HCT116 (cell line): ENCODE measurements at regions not wholly inside any gene's neighbourhood (a gene's known extent, or its start where the extent isn't known, plus 50 kb on each side); places are given as distances from the start of the nearest gene placed in this dataset.

Experiments used
- ATAC-seq: fragments of 200-7000 bp; cut with Tn5 transposase; 2 replicates; pipeline ENCODE4 v1.9.1; 2020; ENCODE audit warnings: mild to moderate bottlenecking, moderate library complexity
- BruUV-seq: library from RNA; stranded (reverse); fragments of 400-500 nt; replicated peaks from 2 replicates; lab custom pipeline; 2021; lab: Mats Ljungman, UMichigan
- CTCF ChIA-PET: fragments of 300-600 bp; sonication (Branson Sonifier 250); formaldehyde crosslinking; loops from one replicate; lab custom pipeline; 2021; ENCODE audit warnings: antibody characterized with exemption; lab: Charles Lee
- POLR2A ChIA-PET: fragments of 300-600, 350-600 bp; sonication (Branson Sonifier 250); formaldehyde crosslinking; loops from one replicate; lab custom pipeline; 2021; ENCODE audit warnings: antibody characterized with exemption; lab: Charles Lee
- RAD21 ChIA-PET, 2 experiments: fragments of 300-600 bp; sonication (Branson Sonifier 250); formaldehyde crosslinking; loops; one replicate each; lab custom pipeline; 2023; ENCODE audit warnings: low total read pairs in 2 of 2; ENCODE audit not compliant: uncharacterized antibody in 2 of 2, unreplicated experiment in 2 of 2, low non-redundant PET in 1 of 2; lab: Charles Lee
- DNase-seq: peaks from one replicate; pipeline ENCODE4 v3.0.0-alpha.2; 2010; ENCODE audit warnings: low read depth, low spot score
- H2AFZ ChIP-seq: fragments of 200-600 bp; shearing (Covaris generic), sonication (generic); 2 replicates; pipeline ENCODE4 v1.6.1; 2017; ENCODE audit warnings: low read depth, mixed run types, mixed read lengths, antibody characterized with exemption, low read length; ENCODE audit not compliant: poor library complexity, severe bottlenecking
- H3K27ac ChIP-seq: 2 replicates; pipeline ENCODE4 v1.5.1; 2012; ENCODE audit warnings: low read depth, low read length
- H3K27me3 ChIP-seq: fragments of 200-600 bp; sonication (generic); 2 replicates; pipeline ENCODE4 v1.6.1; 2016; ENCODE audit warnings: mixed run types, low read length, mixed read lengths; ENCODE audit not compliant: insufficient read depth
- H3K36me3 ChIP-seq, 2 experiments: fragments of 200-500 bp in 1 of 2; fragments of 200-600 bp in 1 of 2; sonication (Bioruptor generic) in 1 of 2; sonication (generic) in 1 of 2; 2 replicates each; pipeline versions ENCODE4 v1.5.1 to v1.6.1; 2014 to 2016; ENCODE audit warnings: low read length in 2 of 2, inconsistent platforms in 1 of 2, mixed read lengths in 1 of 2, mixed run types in 1 of 2; ENCODE audit not compliant: insufficient read depth in 2 of 2, control insufficient read depth in 1 of 2
- H3K4me1 ChIP-seq, 2 experiments: fragments of 200-600 bp in 1 of 2; sonication (generic) in 1 of 2; 2 replicates each; pipeline versions ENCODE4 v1.5.1 to v1.6.1; 2012 to 2017; ENCODE audit warnings: low read length in 2 of 2, inconsistent platforms in 1 of 2, mild to moderate bottlenecking in 1 of 2, mixed read lengths in 1 of 2, mixed run types in 1 of 2, moderate library complexity in 1 of 2; ENCODE audit not compliant: insufficient read depth in 2 of 2, control insufficient read depth in 1 of 2
- H3K4me2 ChIP-seq: fragments of 200-600 bp; sonication (generic); 2 replicates; pipeline ENCODE4 v1.6.1; 2017; ENCODE audit warnings: mixed run types, low read length, mixed read lengths
- H3K4me3 ChIP-seq, 2 experiments: fragments of 200-600 bp in 1 of 2; sonication (generic) in 1 of 2; replicated peaks in 1 of 2; 2 replicates each; pipeline ENCODE4 v1.5.1; 2011 to 2016; ENCODE audit warnings: low read length in 2 of 2, control low read depth in 1 of 2, low read depth in 1 of 2, mild to moderate bottlenecking in 1 of 2, mixed read lengths in 1 of 2, mixed run types in 1 of 2
- H3K79me2 ChIP-seq: fragments of 200-600 bp; sonication (generic); 2 replicates; pipeline ENCODE4 v1.6.1; 2017; ENCODE audit warnings: mild to moderate bottlenecking, mixed run types, low read length, moderate library complexity, mixed read lengths; ENCODE audit not compliant: insufficient read depth
- H3K9ac ChIP-seq: fragments of 200-600 bp; sonication (generic); 2 replicates; pipeline ENCODE4 v1.6.1; 2016; ENCODE audit warnings: low read length, mixed read lengths
- H3K9me2 ChIP-seq: fragments of 200-600 bp; sonication (generic), shearing (Covaris generic); 2 replicates; pipeline ENCODE4 v1.6.1; 2017; ENCODE audit warnings: mixed run types, mild to moderate bottlenecking, moderate library complexity; ENCODE audit not compliant: insufficient read depth
- H3K9me3 ChIP-seq, 2 experiments: fragments of 200-500 bp in 1 of 2; fragments of 200-600 bp in 1 of 2; sonication (Bioruptor generic) in 1 of 2; sonication (generic) in 1 of 2; 2 replicates each; pipeline ENCODE4 v1.6.1; 2014 to 2017; ENCODE audit warnings: low read length in 2 of 2, mixed read lengths in 2 of 2, inconsistent platforms in 1 of 2, low read depth in 1 of 2, mild to moderate bottlenecking in 1 of 2, mixed run types in 1 of 2, moderate library complexity in 1 of 2; ENCODE audit not compliant: control insufficient read depth in 1 of 2, insufficient read depth in 1 of 2
- H4K20me1 ChIP-seq: fragments of 200-600 bp; sonication (generic), shearing (Covaris generic); 2 replicates; pipeline ENCODE4 v1.6.1; 2017; ENCODE audit warnings: mixed run types, mild to moderate bottlenecking, moderate library complexity; ENCODE audit not compliant: insufficient read depth
- ATF3 ChIP-seq: IDR thresholded peaks from 2 replicates; pipeline ENCODE4 v1.6.1; 2012
- CEBPB ChIP-seq: IDR thresholded peaks from 2 replicates; pipeline ENCODE4 v1.6.1; 2012; ENCODE audit warnings: low read depth
- EGR1 ChIP-seq: IDR thresholded peaks from 2 replicates; pipeline ENCODE4 v1.6.1; 2012; ENCODE audit warnings: low read depth
- ELF1 ChIP-seq: IDR thresholded peaks from 2 replicates; pipeline ENCODE4 v1.6.1; 2012; ENCODE audit warnings: low read depth, borderline replicate concordance
- EZH2 ChIP-seq: fragments of 200-600 bp; sonication (generic); IDR thresholded peaks from 2 replicates; pipeline ENCODE4 v1.6.1; 2017; ENCODE audit warnings: antibody characterized with exemption, mixed run types
- FOSL1 ChIP-seq: IDR thresholded peaks from 2 replicates; pipeline ENCODE4 v1.6.1; 2012; ENCODE audit warnings: low read depth
- JUND ChIP-seq: IDR thresholded peaks from 2 replicates; pipeline ENCODE4 v1.6.1; 2012
- POLR2A ChIP-seq: IDR thresholded peaks from 2 replicates; pipeline ENCODE4 v1.7.0; 2011; ENCODE audit warnings: borderline replicate concordance; ENCODE audit not compliant: insufficient read depth, insufficient read length; ENCODE audit errors: extremely low read depth
- REST ChIP-seq: IDR thresholded peaks from 2 replicates; pipeline ENCODE4 v1.6.1; 2012; ENCODE audit warnings: low read depth
- SIN3A ChIP-seq: IDR thresholded peaks from 2 replicates; pipeline ENCODE4 v1.6.1; 2012; ENCODE audit warnings: low read depth
- SP1 ChIP-seq: IDR thresholded peaks from 2 replicates; pipeline ENCODE4 v1.6.1; 2012; ENCODE audit warnings: low read depth
- SRF ChIP-seq: IDR thresholded peaks from 2 replicates; pipeline ENCODE4 v1.6.1; 2012; ENCODE audit warnings: low read depth
- TCF7L2 ChIP-seq: IDR thresholded peaks from 2 replicates; pipeline ENCODE4 v1.7.0; 2011; ENCODE audit warnings: borderline replicate concordance, inconsistent platforms; ENCODE audit not compliant: insufficient read depth, insufficient read length; ENCODE audit errors: extremely low read depth
- YY1 ChIP-seq: IDR thresholded peaks from 2 replicates; pipeline ENCODE4 v1.6.1; 2011; ENCODE audit warnings: low read length, low read depth, moderate library complexity, mild to moderate bottlenecking; ENCODE audit not compliant: insufficient replicate concordance; ENCODE audit errors: extremely low read depth
- ZBTB33 ChIP-seq: IDR thresholded peaks from 2 replicates; pipeline ENCODE4 v1.6.1; 2011; ENCODE audit warnings: mild to moderate bottlenecking, low read length, moderate library complexity; ENCODE audit not compliant: insufficient replicate concordance; ENCODE audit errors: extremely low read depth
- ZFX ChIP-seq: fragments of 450-650 bp; IDR thresholded peaks from 2 replicates; pipeline ENCODE4 v1.6.1; 2017
- intact Hi-C: fragments of 100-400 bp; cut with micrococcal nuclease; formaldehyde crosslinking; loops from 2 replicates; pipeline ENCODE4 v1.10.0; 2022

GRCh38 chr2:123209202-123209601 is 815.9 kb upstream of the CNTNAP5 start:
- CTCF ChIA-PET, result no interaction called here
- no peaks in the 10 kb centered on the region for H4K20me1 ChIP-seq
- no peaks in the 10 kb centered on the region for H3K4me1 ChIP-seq
- no peak overlapping the region for H3K4me3 ChIP-seq
- no TSS peak for BruUV-seq
- no peak overlapping the region for H3K4me2 ChIP-seq
- no peaks in the 10 kb centered on the region for H3K79me2 ChIP-seq
- peaks cover 5 to 15% of the 10 kb centered on the region in 2 experiments; a peak in 2 of 4 replicates for H3K9me3 ChIP-seq
- DNase-seq, result no peak
- H3K27me3 ChIP-seq, result no peaks in the 10 kb centered on the region
- RAD21 ChIA-PET, result no interaction called here
- H2AFZ ChIP-seq, result no peak overlapping the region
- no peak for TF ChIP-seq ELF1
- no peak for TF ChIP-seq CEBPB
- no peak for TF ChIP-seq POLR2A
- no peak for TF ChIP-seq SIN3A
- TF ChIP-seq TCF7L2, result no peak
- TF ChIP-seq ATF3, result no peak
- no peak for TF ChIP-seq EGR1
- TF ChIP-seq ZBTB33, result no peak
- no peak for TF ChIP-seq JUND
- no peak for TF ChIP-seq YY1
- TF ChIP-seq REST, result no peak
- no peak for TF ChIP-seq FOSL1
- no peak for TF ChIP-seq SRF
- no peak for TF ChIP-seq ZFX
- no peak for TF ChIP-seq EZH2
- no peak for TF ChIP-seq SP1
- TF ChIP-seq, all 23 proteins: peak for 0
- Histone ChIP-seq H3K27ac (no peak overlapping the region), H3K36me3 (no peaks in the 10 kb centered on the region), H3K9ac (no peak overlapping the region), H3K9me2 (no peaks in the 10 kb centered on the region)
- POLR2A ChIA-PET, result no interaction called here
- ATAC-seq, result no peak
- intact Hi-C loops, result no loop called here
